ENCODE measurements at regions not wholly inside any gene's neighbourhood (a gene's known extent, or its start where the extent isn't known, plus 50 kb on each side); places are given as distances from the start of the nearest gene placed in this dataset.

DNA sequence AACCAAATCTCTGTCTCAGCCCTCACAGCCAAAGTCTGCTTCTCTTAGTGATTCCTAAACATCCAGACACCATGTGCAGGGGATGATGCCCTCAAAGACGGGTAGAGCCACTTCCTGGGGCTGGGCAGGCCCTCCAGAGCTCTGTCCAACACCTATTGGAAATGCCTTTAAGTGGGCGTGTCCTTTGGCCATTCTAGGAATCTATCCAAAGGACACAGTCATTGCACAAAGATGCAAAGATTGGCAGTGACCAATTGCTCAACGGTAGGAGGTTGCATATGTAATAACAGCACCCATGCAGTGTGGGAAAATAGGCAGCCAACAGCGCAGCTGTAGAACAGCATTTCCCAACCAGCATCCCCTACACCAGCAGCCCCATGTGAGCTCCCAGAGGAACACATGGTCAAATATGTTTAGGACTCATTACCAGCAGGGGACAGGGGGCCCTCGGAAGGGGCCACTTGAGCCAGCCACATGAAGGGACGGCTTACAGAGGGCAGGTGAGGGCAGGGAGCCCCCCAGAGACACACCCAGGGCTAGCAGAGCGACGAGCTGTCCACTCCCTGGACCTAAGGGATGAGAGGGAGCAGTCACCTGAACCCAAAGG, 142.8 kb upstream of the IQSEC1 start:
- no peak for DNase-seq (ENCODE audit: low spot score)
- intact Hi-C loops (cut with DNase I) = no loop called here

DNA sequence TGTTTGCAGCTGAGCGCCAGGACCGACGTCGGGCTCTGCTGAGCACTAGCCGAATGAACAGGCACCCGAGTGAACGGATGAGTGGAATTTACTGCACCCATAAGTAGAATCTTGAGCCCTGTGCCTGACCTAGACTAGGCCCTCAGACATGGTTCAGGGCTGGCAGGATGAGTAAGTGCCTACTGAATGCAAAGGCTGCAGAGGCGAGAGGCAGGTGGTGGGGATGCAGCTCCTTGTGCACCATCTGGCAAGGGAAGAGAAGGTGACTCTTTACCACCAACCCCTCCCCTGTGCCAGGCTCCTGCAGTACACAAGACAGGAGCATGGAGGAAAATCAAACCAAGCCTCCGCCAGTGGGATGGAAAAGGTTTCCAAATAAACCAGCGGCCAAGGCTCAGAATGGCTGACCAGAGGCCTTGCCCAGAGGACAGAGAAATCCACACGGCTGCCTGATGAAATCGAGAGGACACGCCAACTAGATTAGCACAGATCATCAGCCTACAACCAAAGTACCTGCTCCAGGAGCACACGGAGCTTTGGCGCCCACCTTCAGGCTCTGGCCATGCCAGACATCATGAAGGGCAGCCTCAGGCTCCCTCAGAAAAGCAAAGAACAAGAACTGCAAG, 141.7 kb upstream of the IQSEC1 start:
- intact Hi-C loops (cut with DNase I) = no loop called here
- peak; percentile 31 for DNase-seq (ENCODE audit: low spot score)

GRCh38 chr3:13213911-13214846, 140.9 kb upstream of the IQSEC1 start:
- DNase-seq (ENCODE audit: low spot score) = peak; percentile 73
- intact Hi-C loops (cut with DNase I) = no loop called here

DNA sequence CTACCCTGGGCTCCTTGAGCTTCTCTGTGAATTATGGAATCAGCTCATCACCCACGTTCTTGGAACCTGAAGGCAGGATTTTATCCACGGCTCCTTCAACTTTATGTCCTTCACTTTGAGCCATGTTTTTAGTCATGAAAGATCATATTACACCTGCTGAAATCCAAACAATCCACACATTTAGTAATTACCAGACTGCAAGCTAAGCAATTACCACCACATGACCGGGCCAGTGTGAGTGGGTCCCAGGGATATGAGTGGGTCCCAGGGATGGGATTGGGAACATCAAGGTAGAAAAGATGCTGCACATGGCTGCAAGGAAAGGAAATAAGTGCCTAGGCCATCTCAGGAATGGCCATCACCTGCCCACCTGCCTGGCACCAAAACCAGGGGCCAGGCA, 140.3 kb upstream of the IQSEC1 start:
- intact Hi-C loops (cut with DNase I) = no loop called here
- DNase-seq (ENCODE audit: low spot score) = no peak

DNA sequence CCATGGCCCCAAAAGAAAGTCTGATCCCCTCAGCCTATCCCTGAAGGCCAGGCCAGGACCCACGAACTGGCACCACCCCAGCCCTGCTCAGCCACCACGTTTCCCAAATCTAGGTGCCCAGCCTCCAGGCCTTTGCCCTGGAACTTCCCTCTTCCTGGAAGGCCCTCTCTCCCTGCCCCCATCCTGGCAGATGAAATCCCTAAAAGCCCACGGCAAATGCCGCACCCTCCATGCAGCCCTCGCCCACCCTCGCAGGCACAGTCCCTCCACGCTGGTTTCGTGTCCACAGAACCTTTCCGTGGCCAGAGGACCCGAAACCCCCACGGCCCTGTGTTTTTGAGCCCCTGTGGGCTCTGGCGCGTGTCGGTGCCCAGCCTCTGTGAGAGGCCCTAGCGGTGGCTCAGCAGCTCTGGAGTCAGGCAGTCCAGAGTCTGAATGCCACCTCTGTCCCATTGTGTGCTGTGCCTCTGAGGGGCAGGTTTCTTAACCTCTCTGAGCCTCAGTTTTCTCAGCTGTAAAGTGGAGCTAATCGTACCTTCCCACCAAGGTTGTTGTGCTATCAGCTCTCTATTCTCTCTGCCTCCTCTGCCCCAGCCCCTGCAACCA, 138.5 kb upstream of the IQSEC1 start:
- intact Hi-C loops (cut with DNase I) = no loop called here
- no peak for DNase-seq (ENCODE audit: low spot score)

DNA sequence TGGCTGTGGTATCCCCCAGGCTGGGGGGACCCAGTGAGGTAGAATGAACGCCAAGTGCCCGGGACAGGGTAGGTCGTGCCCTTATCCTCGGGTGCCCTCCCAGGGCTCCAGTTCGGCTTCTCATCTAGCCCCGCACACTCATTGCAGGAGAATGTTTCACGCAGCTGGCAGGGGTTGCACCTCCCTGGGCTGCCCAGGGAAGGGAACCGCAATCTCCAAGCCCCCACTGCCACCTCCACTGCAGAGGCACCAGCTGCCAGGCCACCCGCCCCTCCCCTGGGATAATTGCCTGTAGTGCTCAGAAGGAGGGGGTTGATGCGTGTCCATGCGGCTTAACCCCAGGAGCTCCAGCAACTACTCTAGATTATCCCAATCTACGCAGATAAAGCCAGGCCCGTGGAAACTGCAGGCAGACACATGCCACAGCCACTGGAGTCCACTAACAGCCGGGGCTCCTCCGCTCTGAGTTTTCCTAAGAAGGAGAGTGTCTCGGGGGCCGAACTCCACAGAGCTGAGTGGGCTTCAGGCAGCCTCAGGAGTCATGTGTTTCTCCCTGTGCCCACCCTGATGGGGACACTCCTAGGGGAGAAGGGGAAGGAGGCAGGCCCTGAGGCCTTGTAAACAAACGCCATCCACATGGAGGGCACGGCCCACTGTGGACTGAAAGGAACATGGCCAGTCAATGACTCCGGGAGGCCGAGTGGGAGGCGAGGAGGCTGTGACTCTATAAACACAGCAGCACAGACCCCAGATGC, 137.2 kb upstream of the IQSEC1 start:
- DNase-seq (ENCODE audit: low spot score) = peak; percentile 55
- intact Hi-C loops (cut with DNase I) = no loop called here

DNA sequence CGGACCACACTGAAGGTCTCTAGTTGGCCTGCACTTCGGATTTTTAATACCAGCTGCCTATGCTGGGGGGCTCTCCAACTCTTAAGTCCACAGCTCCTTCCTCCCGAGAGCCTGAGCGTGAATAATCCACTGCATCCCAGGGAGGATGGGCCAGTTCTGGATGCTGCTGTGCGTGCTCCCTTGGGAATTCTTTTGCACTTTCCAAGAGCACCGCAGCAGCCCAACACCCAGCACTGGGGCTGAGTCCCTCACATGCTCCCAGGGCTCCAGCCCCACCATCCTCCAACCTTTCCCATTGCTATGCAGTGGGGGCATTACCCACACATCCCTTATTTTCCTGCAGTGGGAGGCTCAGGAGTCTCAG, 136.4 kb upstream of the IQSEC1 start:
- peak; percentile 42 for DNase-seq (ENCODE audit: low spot score)
- intact Hi-C loops (cut with DNase I) = loop anchor here in 1 of 2 donors (5.0 kb wide), 2 partner anchors 87 to 1617 kb away; no protein-coding TSS in a partner anchor

- intact Hi-C loops (cut with DNase I) = loop anchor here in 1 of 2 donors (5.0 kb wide), 2 partner anchors 87 to 1617 kb away; no protein-coding TSS in a partner anchor
- peak; percentile 66 for DNase-seq (ENCODE audit: low spot score)
These were observed 135.7 kb upstream of the IQSEC1 start for GRCh38 chr3:13208706-13209633.

GRCh38 chr3:13207975-13208705, 134.9 kb upstream of the IQSEC1 start:
- peak; percentile 52 for DNase-seq (ENCODE audit: low spot score)
- intact Hi-C loops (cut with DNase I) = loop anchor here in 1 of 2 donors (5.0 kb wide), 2 partner anchors 86 to 1616 kb away; no protein-coding TSS in a partner anchor

DNA sequence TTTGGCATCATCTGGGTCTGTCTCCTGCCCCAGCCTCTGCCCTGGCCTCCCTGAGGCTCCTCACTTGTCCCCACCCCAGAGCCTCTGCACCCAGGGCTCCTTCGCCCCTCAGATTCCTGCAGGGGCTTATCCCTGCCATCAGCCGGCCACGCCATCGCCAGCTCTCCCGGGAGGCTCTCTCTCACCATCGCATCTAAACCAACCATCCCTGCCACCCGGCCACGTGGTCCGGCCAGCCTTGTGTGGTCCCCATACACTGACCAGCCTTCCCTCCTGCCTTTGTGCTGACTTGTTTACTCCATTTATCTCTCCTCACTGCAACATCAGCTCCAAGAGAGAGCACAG, 134.3 kb upstream of the IQSEC1 start:
- intact Hi-C loops (cut with DNase I) = loop anchor here in 1 of 2 donors (5.0 kb wide), 2 partner anchors 85 to 1615 kb away; no protein-coding TSS in a partner anchor
- peak; percentile 41 for DNase-seq (ENCODE audit: low spot score)

- DNase-seq (ENCODE audit: low spot score) = peak; percentile 58
- intact Hi-C loops (cut with DNase I) = loop anchor here in 1 of 2 donors (5.0 kb wide), 2 partner anchors 85 to 1615 kb away; no protein-coding TSS in a partner anchor
These were observed 133.8 kb upstream of the IQSEC1 start for GRCh38 chr3:13206799-13207577.

- intact Hi-C loops (cut with DNase I) = loop anchor here in 1 of 2 donors (5.0 kb wide), 2 partner anchors 83 to 1613 kb away; no protein-coding TSS in a partner anchor
- peak; percentile 8 for DNase-seq (ENCODE audit: low spot score)
These were observed 132.4 kb upstream of the IQSEC1 start for GRCh38 chr3:13205567-13206143.

- intact Hi-C loops (cut with DNase I) = no loop called here
- peak; percentile 78 for DNase-seq (ENCODE audit: low spot score)
These were observed 130.9 kb upstream of the IQSEC1 start for GRCh38 chr3:13204177-13204581.

GRCh38 chr3:13203398-13204176, 130.4 kb upstream of the IQSEC1 start:
- intact Hi-C loops (cut with DNase I) = no loop called here
- peak; percentile 69 for DNase-seq (ENCODE audit: low spot score)

GRCh38 chr3:13202744-13203397, 129.6 kb upstream of the IQSEC1 start:
- peak; percentile 43 for DNase-seq (ENCODE audit: low spot score)
- intact Hi-C loops (cut with DNase I) = no loop called here
